Natural killer cell (primary cell): ENCODE measurements at regions not wholly inside any gene's neighbourhood (a gene's known extent, or its start where the extent isn't known, plus 50 kb on each side); places are given as distances from the start of the nearest gene placed in this dataset.

ENCODE experiments used
- ATAC-seq, 3 donors: fragments of 150-1000 bp in 2 of 3; fragments of 200-7000 bp in 1 of 3; cut with Tn5 transposase; 1 replicate in 1 of 3; 2 replicates in 2 of 3; pipeline ENCODE4 v1.10.0; 2021; ENCODE audit warnings: mild to moderate bottlenecking in 2 of 3, moderate library complexity in 2 of 3
- DNase-seq, 2 donors: peaks; one replicate each; pipeline versions ENCODE4 v3.0.0 to v3.0.0-alpha.2; 2013 to 2021; ENCODE audit warnings: mixed read lengths in 1 of 2
- H3K27ac ChIP-seq: one replicate; pipeline ENCODE4 v1.5.1; 2013; ENCODE audit warnings: mild to moderate bottlenecking, low read length
- H3K27me3 ChIP-seq: one replicate; pipeline ENCODE4 v1.6.1; 2013; ENCODE audit warnings: low read length; ENCODE audit not compliant: control insufficient read depth, insufficient read depth
- H3K36me3 ChIP-seq: one replicate; pipeline ENCODE4 v1.6.1; 2013; ENCODE audit warnings: low read length; ENCODE audit not compliant: control insufficient read depth, insufficient read depth
- H3K4me1 ChIP-seq: one replicate; pipeline ENCODE4 v1.6.1; 2013; ENCODE audit warnings: low read length; ENCODE audit not compliant: control insufficient read depth, insufficient read depth
- H3K4me3 ChIP-seq: one replicate; pipeline ENCODE4 v1.5.1; 2013; ENCODE audit warnings: low read length
- H3K9me3 ChIP-seq: one replicate; pipeline ENCODE4 v1.6.1; 2013; ENCODE audit warnings: low read length; ENCODE audit not compliant: control insufficient read depth, insufficient read depth
- H3K27ac Mint-ChIP-seq, 2 donors: one replicate each; pipeline ENCODE4 v1.8.0; 2022; ENCODE audit warnings: mild to moderate bottlenecking in 2 of 2, mixed read lengths in 2 of 2, moderate library complexity in 1 of 2
- H3K27me3 Mint-ChIP-seq, 2 donors: one replicate each; pipeline ENCODE4 v1.8.0; 2022; ENCODE audit warnings: low read depth in 2 of 2, mixed read lengths in 2 of 2
- H3K36me3 Mint-ChIP-seq: one replicate; pipeline ENCODE4 v1.8.0; 2022; ENCODE audit warnings: mixed read lengths
- H3K4me1 Mint-ChIP-seq, 2 donors: one replicate each; pipeline ENCODE4 v1.8.0; 2022; ENCODE audit warnings: mixed read lengths in 2 of 2
- H3K4me3 Mint-ChIP-seq: one replicate; pipeline ENCODE4 v1.8.0; 2022; ENCODE audit warnings: mild to moderate bottlenecking, moderate library complexity, mixed read lengths
- H3K9me3 Mint-ChIP-seq, 2 donors: one replicate each; pipeline ENCODE4 v1.8.0; 2022; ENCODE audit warnings: mixed read lengths in 2 of 2
- CTCF ChIP-seq: fragments of 200-600 bp; IDR thresholded peaks from one replicate; pipeline ENCODE4 v1.8.0; 2022; ENCODE audit warnings: antibody characterized with exemption
- WGBS: methylation state at CpG from one replicate; pipeline ENCODE4 v1.1.7; 2013; ENCODE audit warnings: missing lambda C conversion rate; ENCODE audit not compliant: insufficient coverage; 5-methylcytosine and 5-hydroxymethylcytosine counted together
- intact Hi-C: fragments of 100-400 bp; cut with micrococcal nuclease; formaldehyde crosslinking; loops from one replicate; pipeline ENCODE4 v1.14.2; 2022

- H3K9me3 ChIP-seq, result peaks cover 10% of the 10 kb centered on the region
- WGBS, result 79% methylated on average over 5 of the region's 5 CpGs
- Mint-ChIP-seq H3K36me3 (no peaks in the 10 kb centered on the region), H3K9me3 (peaks cover 4 to 8% of the 10 kb centered on the region in 2 donors), H3K4me3 (no peak overlapping the region), H3K4me1 (no peaks in the 10 kb centered on the region), H3K27ac (no peak overlapping the region), H3K27me3 (peaks cover 9 to 37% of the 10 kb centered on the region in 2 donors)
- H3K4me3 ChIP-seq, result no peak overlapping the region
- DNase-seq, result no peak
- no peaks in the 10 kb centered on the region for H3K27me3 ChIP-seq
- H3K27ac ChIP-seq, result no peak overlapping the region
- no peak for ATAC-seq
- TF ChIP-seq CTCF, result no peak
- intact Hi-C loops, result no loop called here
- no peaks in the 10 kb centered on the region for H3K36me3 ChIP-seq
- no peaks in the 10 kb centered on the region for H3K4me1 ChIP-seq
Measured at GRCh38 chr1:30629501-30629900, 93.9 kb downstream of the MATN1 start.

GRCh38 chr1:30627994-30628393, 95.4 kb downstream of the MATN1 start:
- intact Hi-C loops, result no loop called here
- 64% methylated on average over 2 of the region's 2 CpGs for WGBS
- Mint-ChIP-seq H3K36me3 (peaks cover 9% of the 10 kb centered on the region), H3K9me3 (peaks cover 10 to 13% of the 10 kb centered on the region in 2 donors), H3K4me3 (no peak overlapping the region), H3K4me1 (no peaks in the 10 kb centered on the region), H3K27ac (no peak overlapping the region), H3K27me3 (peaks cover 16 to 52% of the 10 kb centered on the region in 2 donors)
- H3K4me1 ChIP-seq, result no peaks in the 10 kb centered on the region
- H3K36me3 ChIP-seq, result no peaks in the 10 kb centered on the region
- TF ChIP-seq CTCF, result no peak
- H3K27ac ChIP-seq, result no peak overlapping the region
- H3K27me3 ChIP-seq, result no peaks in the 10 kb centered on the region
- H3K4me3 ChIP-seq, result no peak overlapping the region
- no peak for ATAC-seq
- DNase-seq, result no peak
- H3K9me3 ChIP-seq, result peaks cover 10% of the 10 kb centered on the region

DNA sequence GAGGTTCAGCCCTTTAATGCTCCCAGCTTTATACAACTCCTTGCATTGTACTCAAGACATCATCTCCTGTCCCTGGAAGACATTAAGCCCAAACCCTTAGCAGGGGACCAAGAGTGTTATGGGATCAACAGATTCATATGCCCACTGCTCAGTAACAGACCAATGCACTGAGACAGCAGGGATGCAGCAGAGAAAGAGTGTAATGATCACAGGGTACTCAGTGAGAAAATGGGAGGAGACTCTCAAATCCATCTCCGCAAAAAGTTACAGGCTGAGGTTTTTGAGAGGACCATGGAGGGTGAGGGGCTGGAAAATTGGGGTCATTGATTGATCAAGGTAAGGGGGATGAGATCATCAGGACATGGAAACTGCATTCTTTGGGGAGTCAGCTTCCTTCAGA, 96.2 kb downstream of the MATN1 start:
- no peak for ATAC-seq
- Mint-ChIP-seq H3K27ac (no peak overlapping the region), H3K9me3 (peaks cover 10 to 14% of the 10 kb centered on the region in 2 donors), H3K4me1 (no peaks in the 10 kb centered on the region), H3K36me3 (peaks cover 10% of the 10 kb centered on the region), H3K4me3 (no peak overlapping the region), H3K27me3 (peaks cover 16 to 54% of the 10 kb centered on the region in 2 donors)
- intact Hi-C loops, result no loop called here
- Histone ChIP-seq H3K9me3 (peaks cover 10% of the 10 kb centered on the region), H3K4me1 (no peaks in the 10 kb centered on the region), H3K27ac (no peak overlapping the region), H3K36me3 (no peaks in the 10 kb centered on the region), H3K27me3 (no peaks in the 10 kb centered on the region), H3K4me3 (no peak overlapping the region)
- no peak for TF ChIP-seq CTCF
- WGBS, result 97% methylated on average over 1 of the region's 1 CpG
- DNase-seq, result no peak

DNA sequence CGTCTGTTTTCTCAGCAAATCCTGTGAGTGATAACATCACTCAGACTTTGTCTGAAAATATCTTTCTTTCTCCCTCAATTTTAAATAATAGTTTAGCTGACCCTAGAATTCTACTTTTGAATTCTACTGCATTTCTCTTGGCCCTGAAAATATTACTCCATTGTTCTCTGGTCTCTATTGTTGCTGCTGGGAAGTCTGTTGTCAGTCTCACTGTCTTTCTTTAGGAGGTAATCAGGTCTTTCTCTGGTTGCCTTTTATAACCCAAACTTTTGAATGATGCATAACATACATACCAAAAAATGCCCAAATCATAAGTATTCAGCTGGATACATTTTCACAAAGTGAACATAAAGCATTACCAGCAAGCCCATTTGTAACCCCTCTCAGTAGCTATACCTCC, 100.0 kb downstream of the MATN1 start:
- no peak for ATAC-seq
- H3K4me1 ChIP-seq, result no peaks in the 10 kb centered on the region
- DNase-seq, result no peak
- Mint-ChIP-seq H3K4me3 (no peak overlapping the region), H3K4me1 (no peaks in the 10 kb centered on the region), H3K36me3 (peaks cover 10% of the 10 kb centered on the region), H3K27me3 (peaks cover 16 to 58% of the 10 kb centered on the region in 2 donors), H3K9me3 (peaks cover 10 to 14% of the 10 kb centered on the region in 2 donors), H3K27ac (no peak overlapping the region)
- H3K36me3 ChIP-seq, result no peaks in the 10 kb centered on the region
- H3K27me3 ChIP-seq, result no peaks in the 10 kb centered on the region
- no peak for TF ChIP-seq CTCF
- no peak overlapping the region for H3K4me3 ChIP-seq
- no peak overlapping the region for H3K27ac ChIP-seq
- intact Hi-C loops, result no loop called here
- H3K9me3 ChIP-seq, result peaks cover 10% of the 10 kb centered on the region
- 95% methylated on average over 1 of the region's 1 CpG for WGBS
